Omental fat pad (tissue), 3 donors: ENCODE measurements at regions not wholly inside any gene's neighbourhood (a gene's known extent, or its start where the extent isn't known, plus 50 kb on each side); places are given as distances from the start of the nearest gene placed in this dataset.

ENCODE experiments used
- ATAC-seq: fragments of 150-250 bp; one replicate; pipeline ENCODE4 v1.9.1; 2016; ENCODE audit warnings: mild to moderate bottlenecking, moderate library complexity; ENCODE audit not compliant: low FRiP score
- DNase-seq: peaks from one replicate; pipeline ENCODE4 v3.0.0-alpha.2; 2019; ENCODE audit warnings: low spot score
- CTCF ChIP-seq, 3 donors: fragments of 450-650 bp; IDR thresholded peaks; one replicate each; pipeline ENCODE4 v1.5.1; 2016 to 2017; ENCODE audit warnings: antibody characterized with exemption in 3 of 3, mild to moderate bottlenecking in 3 of 3, moderate library complexity in 2 of 3

GRCh38 chr2:128439031-128439790, 120.5 kb upstream of the HS6ST1 start:
- DNase-seq, result no peak

GRCh38 chr2:128439791-128440665, 121.4 kb upstream of the HS6ST1 start:
- no peak for ATAC-seq
- no peak for DNase-seq
- TF ChIP-seq CTCF (IDR thresholded peaks at IDR 0.05), result no peak

More at GRCh38 chr2:128439031-128439790, 120.5 kb upstream of the HS6ST1 start:
- no peak for TF ChIP-seq CTCF (IDR thresholded peaks at IDR 0.05)
- ATAC-seq, result no peak

DNA sequence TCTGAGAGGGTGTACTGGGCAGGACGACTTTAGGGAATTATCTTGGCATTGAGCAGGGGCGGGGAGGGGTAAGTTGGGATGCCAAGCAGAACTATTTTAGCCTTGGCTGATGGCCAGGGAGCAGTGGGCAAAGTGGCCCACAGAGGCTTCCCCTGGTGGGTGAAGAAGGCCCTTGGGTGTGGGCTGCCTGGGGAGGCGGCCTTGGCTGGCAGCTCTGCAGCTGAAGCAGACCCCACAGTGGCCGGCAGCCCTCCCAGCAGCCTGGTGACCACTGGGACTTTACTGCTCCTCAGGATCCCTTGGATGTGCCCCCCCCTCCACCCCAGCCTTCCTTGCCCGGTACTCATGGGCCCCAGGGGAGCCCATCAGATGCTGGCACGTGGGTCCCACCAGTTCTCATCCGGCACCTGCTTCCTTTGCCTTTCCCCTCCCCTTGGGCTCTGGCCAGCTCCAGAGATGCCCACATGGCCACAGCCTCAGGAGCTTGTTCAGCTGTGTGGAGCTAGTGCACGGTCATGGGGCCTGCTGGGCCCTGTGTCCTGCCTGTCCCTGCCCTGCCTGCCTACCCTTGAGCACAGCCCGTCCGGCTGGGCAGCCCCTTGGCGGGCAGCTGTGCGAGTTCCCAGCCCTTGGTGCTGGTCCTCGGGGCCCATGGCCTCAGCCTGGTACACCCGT, 122.1 kb upstream of the HS6ST1 start:
- DNase-seq (no peak), ATAC-seq (no peak)
- no peak for TF ChIP-seq CTCF (IDR thresholded peaks at IDR 0.05)

GRCh38 chr2:128441341-128442052, 122.8 kb upstream of the HS6ST1 start:
- no peak for ATAC-seq
- TF ChIP-seq CTCF (IDR thresholded peaks at IDR 0.05), result no peak
- DNase-seq, result no peak

- no peak for ATAC-seq
- no peak for DNase-seq
- no peak for TF ChIP-seq CTCF (IDR thresholded peaks at IDR 0.05)
Measured at GRCh38 chr2:128442053-128442751, 123.5 kb upstream of the HS6ST1 start.

DNA sequence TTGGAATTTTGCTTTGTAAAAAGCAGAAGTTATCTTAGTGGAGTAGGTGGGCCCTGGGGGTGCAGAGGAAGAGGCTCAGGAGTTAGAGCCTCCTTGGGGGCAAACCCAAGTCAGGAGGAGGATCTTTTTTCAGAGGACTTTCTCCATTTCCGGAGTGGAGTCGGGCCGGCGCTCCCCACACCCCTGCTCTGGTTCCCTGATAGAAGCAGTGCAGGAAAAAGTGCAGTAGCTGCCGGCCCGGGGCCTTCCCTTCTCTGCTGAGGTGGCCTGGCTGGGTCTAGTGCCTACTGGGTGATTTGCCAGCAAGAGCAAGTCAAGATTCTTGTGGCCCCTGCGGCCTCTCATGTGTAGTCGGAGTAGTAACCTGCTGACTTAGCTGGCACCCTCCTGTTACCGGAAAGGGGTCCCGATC, 124.2 kb upstream of the HS6ST1 start:
- ATAC-seq, result no peak
- TF ChIP-seq CTCF (IDR thresholded peaks at IDR 0.05), result no peak
- DNase-seq, result no peak
